Peyer's patch (tissue), 4 donors: ENCODE measurements at regions not wholly inside any gene's neighbourhood (a gene's known extent, or its start where the extent isn't known, plus 50 kb on each side); places are given as distances from the start of the nearest gene placed in this dataset.

Experiments used
- DNase-seq, 3 donors: peaks; one replicate each; pipeline ENCODE4 v3.0.0-alpha.2; 2017 to 2019
- H3K27ac ChIP-seq, 4 donors: fragments of 200-600 bp; sonication (generic); one replicate each; pipeline ENCODE4 v1.5.1; 2016 to 2019
- H3K27me3 ChIP-seq, 2 donors: fragments of 200-600 bp; sonication (generic); one replicate each; pipeline ENCODE4 v1.5.1; 2019
- H3K36me3 ChIP-seq, 3 donors: fragments of 200-600 bp; sonication (generic); one replicate each; pipeline ENCODE4 v1.5.1; 2016 to 2019
- H3K4me1 ChIP-seq, 4 donors: fragments of 200-600 bp; sonication (generic); one replicate each; pipeline ENCODE4 v1.5.1; 2016 to 2019
- H3K4me3 ChIP-seq, 4 donors: fragments of 200-600 bp; sonication (generic); 1 replicate in 3 of 4; 2 replicates in 1 of 4; pipeline ENCODE4 v1.5.1; 2016 to 2019; ENCODE audit warnings: mild to moderate bottlenecking in 1 of 4
- H3K9me3 ChIP-seq, 4 donors: fragments of 200-600 bp; sonication (generic); one replicate each; pipeline ENCODE4 v1.5.1; 2016 to 2019; ENCODE audit warnings: mild to moderate bottlenecking in 1 of 4
- POLR2A ChIP-seq, 2 donors: fragments of 450-650 bp; IDR thresholded peaks; one replicate each; pipeline ENCODE4 v1.5.1; 2017; ENCODE audit warnings: antibody characterized with exemption in 2 of 2, mild to moderate bottlenecking in 2 of 2, moderate library complexity in 2 of 2
- TF ChIP-seq, protein P1 (sequence below), 6 experiments: fragments of 450-650 bp in 4 of 6; fragments of 200-600 bp in 2 of 6; sonication (generic) in 1 of 6; IDR thresholded peaks; one replicate each; pipeline ENCODE4 v1.5.1; 2017 to 2019; ENCODE audit warnings: antibody characterized with exemption in 6 of 6, mild to moderate bottlenecking in 3 of 6, moderate library complexity in 1 of 6

DNA sequence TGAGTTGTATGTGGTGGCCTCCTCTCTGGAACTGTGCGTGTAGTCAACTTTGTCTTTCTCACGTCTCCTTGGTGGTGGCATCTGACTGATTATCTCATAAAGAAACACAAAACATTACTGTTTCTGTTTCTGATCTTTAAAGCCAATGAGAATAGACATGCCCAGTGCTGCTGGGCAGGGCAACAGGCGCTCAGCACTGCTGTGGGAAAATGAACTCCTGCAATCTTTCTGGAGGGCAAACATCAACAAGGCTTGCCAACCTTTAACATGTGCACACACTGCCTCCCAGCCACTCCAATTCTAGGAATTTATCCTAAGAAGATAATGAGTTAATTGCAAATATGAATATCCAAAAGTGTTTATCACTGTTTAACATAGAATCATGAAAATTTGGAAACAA is 106.3 kb upstream of the CD93 start:
- Histone ChIP-seq H3K4me3 (no peak overlapping the region), H3K9me3 (no peaks in the 10 kb centered on the region), H3K27ac (no peak overlapping the region), H3K4me1 (no peaks in the 10 kb centered on the region), H3K27me3 (no peaks in the 10 kb centered on the region), H3K36me3 (no peaks in the 10 kb centered on the region)
- no peak for DNase-seq
- TF ChIP-seq, protein P1, sequence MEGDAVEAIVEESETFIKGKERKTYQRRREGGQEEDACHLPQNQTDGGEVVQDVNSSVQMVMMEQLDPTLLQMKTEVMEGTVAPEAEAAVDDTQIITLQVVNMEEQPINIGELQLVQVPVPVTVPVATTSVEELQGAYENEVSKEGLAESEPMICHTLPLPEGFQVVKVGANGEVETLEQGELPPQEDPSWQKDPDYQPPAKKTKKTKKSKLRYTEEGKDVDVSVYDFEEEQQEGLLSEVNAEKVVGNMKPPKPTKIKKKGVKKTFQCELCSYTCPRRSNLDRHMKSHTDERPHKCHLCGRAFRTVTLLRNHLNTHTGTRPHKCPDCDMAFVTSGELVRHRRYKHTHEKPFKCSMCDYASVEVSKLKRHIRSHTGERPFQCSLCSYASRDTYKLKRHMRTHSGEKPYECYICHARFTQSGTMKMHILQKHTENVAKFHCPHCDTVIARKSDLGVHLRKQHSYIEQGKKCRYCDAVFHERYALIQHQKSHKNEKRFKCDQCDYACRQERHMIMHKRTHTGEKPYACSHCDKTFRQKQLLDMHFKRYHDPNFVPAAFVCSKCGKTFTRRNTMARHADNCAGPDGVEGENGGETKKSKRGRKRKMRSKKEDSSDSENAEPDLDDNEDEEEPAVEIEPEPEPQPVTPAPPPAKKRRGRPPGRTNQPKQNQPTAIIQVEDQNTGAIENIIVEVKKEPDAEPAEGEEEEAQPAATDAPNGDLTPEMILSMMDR (IDR thresholded peaks at IDR 0.05) = no peak
- no peak for TF ChIP-seq POLR2A (IDR thresholded peaks at IDR 0.05)

DNA sequence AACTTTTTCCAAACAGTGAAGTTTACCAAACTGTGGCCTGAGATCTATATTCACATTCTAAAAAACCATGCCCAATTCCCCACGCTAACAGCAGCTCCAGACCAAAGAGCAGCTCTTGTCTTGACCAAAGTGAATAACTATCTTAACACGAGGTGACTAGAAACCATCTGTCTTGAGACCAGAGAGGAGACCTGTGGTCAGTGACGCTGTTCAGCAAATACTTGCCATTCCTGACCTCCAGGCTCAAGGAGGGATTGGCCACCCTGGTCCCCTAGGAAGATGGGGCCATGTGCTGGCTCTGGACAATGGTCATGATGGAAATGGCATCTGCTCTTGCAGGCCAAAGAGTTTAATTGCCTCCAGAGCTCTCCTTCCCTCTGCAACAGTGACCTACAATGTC is 104.4 kb upstream of the CD93 start:
- no peak overlapping the region for H3K4me3 ChIP-seq
- no peaks in the 10 kb centered on the region for H3K9me3 ChIP-seq
- TF ChIP-seq POLR2A (IDR thresholded peaks at IDR 0.05) = no peak
- TF ChIP-seq, protein P1 (IDR thresholded peaks at IDR 0.05) = no peak
- H3K27me3 ChIP-seq = no peaks in the 10 kb centered on the region
- DNase-seq = no peak
- no peaks in the 10 kb centered on the region for H3K36me3 ChIP-seq
- no peak overlapping the region for H3K27ac ChIP-seq
- no peaks in the 10 kb centered on the region for H3K4me1 ChIP-seq

DNA sequence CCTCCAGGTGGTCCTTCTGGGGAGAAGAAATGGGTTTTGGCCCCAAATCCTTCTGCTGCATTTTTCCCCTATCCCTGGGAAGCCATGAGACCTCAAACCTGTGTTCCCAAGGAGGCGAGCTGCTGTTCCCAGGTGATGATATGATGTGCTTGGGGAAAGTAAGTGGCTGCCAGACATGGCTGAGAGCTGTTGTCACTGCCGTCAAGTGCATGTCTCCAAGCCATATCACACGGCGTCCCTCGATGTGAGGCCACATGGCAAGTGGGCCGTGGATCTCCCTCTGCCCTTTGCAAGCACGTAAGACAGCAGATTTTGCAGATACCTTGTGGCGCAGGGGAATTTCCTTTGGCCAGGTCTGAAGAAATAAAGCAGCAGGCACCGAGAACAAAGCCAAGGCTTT is 103.7 kb upstream of the CD93 start:
- no peak for TF ChIP-seq POLR2A (IDR thresholded peaks at IDR 0.05)
- TF ChIP-seq, protein P1 (IDR thresholded peaks at IDR 0.05) = no peak

DNA sequence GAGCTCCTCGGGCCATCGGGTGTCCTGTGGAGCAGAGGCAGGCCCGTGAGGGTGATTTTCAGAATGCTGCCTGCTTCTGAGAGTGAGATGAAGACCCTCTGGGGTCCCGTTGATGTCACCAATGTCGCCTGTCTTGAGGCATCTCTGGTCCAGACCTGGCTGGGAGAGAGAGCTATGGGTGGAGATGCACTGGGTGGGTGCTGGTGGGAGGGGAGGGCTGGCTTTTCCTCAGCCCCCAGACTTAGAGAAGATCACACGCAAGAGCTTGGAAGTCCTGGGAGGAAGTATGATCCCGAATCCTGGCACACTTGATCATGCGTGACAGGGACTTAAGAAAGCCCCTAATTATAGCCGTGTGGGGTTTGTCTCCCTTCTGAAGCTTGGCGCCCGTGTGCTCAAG is 103.2 kb upstream of the CD93 start:
- Histone ChIP-seq H3K27me3 (no peaks in the 10 kb centered on the region), H3K4me1 (no peaks in the 10 kb centered on the region), H3K4me3 (no peak overlapping the region), H3K9me3 (no peaks in the 10 kb centered on the region), H3K27ac (no peak overlapping the region), H3K36me3 (no peaks in the 10 kb centered on the region)
- TF ChIP-seq, protein P1 (IDR thresholded peaks at IDR 0.05) = no peak
- no peak for TF ChIP-seq POLR2A (IDR thresholded peaks at IDR 0.05)
- no peak for DNase-seq

More for the DNA sequence above, 103.7 kb upstream of the CD93 start:
- Histone ChIP-seq H3K27ac (no peak overlapping the region), H3K9me3 (no peaks in the 10 kb centered on the region), H3K27me3 (no peaks in the 10 kb centered on the region), H3K4me1 (no peaks in the 10 kb centered on the region), H3K36me3 (no peaks in the 10 kb centered on the region), H3K4me3 (no peak overlapping the region)
- DNase-seq = no peak

DNA sequence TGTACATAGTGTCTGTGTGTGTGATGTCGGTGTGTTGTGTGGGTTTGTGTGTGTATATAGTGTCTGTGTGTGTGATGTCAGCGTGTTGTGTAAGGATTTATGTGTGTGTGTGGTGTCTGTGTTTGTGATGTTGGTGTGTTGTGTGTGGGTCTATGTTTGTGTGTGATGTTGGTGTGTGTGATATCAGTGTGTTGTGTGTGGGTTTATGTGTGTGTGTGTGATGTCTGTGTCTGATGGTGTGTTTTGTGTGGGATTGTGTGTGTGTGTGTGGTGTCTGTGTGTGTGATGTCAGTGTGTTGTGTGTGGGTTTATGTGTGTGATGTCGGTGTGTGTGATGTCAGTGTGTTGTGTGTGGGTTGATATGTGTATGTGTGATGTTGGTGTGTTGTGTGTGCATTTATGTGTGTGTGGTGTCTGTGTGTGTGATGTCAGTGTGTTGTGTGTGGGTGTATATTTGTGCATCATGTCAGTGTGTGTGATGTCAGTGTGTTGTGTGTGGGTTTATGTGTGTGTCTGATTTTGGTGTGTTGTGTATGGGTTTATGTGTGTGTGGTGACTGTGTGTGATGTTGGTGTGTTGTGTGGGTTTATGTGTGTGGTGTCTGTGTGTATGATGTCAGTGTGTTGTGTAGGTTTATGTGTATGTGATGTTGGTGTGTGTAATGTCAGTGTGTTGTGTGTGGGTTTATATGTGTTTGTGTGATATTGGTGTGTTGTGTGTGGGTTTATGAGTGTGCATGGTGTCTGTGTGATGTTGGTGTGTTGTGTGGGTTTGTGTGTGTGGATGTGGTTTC is 102.4 kb upstream of the CD93 start:
- Histone ChIP-seq H3K27me3 (no peaks in the 10 kb centered on the region), H3K9me3 (no peaks in the 10 kb centered on the region), H3K27ac (no peak overlapping the region), H3K4me3 (no peak overlapping the region), H3K36me3 (no peaks in the 10 kb centered on the region), H3K4me1 (no peaks in the 10 kb centered on the region)
- TF ChIP-seq, protein P1 (IDR thresholded peaks at IDR 0.05) = no peak
- TF ChIP-seq POLR2A (IDR thresholded peaks at IDR 0.05) = no peak
- DNase-seq = no peak
